ENCODE measurements at regions not wholly inside any gene's neighbourhood (a gene's known extent, or its start where the extent isn't known, plus 50 kb on each side); places are given as distances from the start of the nearest gene placed in this dataset.

GRCh38 chr22:48702573-48703264 is 1125.0 kb downstream of the BRD1 start (continued):
- TF ChIP-seq ARHGAP35 (CRISPR knock-in tag; IDR thresholded peaks at IDR 0.05; ENCODE audit: borderline replicate concordance) (peak; percentile 75; the same call in 1 of the 2 replicates), SRY (CRISPR knock-in tag; IDR thresholded peaks at IDR 0.05) (no peak; the same call in 1 of the 2 replicates), RNF219 (CRISPR knock-in tag; IDR thresholded peaks at IDR 0.05) (no peak), JUN (CRISPR knock-in tag; IDR thresholded peaks at IDR 0.05) (0 out of 2 replicates have a peak, but pooled peaks have one; percentile 68), CREM (IDR thresholded peaks at IDR 0.05) (peak; percentile 76), CREM (CRISPR knock-in tag; IDR thresholded peaks at IDR 0.05) (no peak), ZNF891 (CRISPR knock-in tag; IDR thresholded peaks at IDR 0.05) (peak; percentile 83; the same call in 1 of the 2 replicates), ZNF619 (CRISPR knock-in tag; IDR thresholded peaks at IDR 0.05) (peak; percentile 42; the same call in 1 of the 2 replicates), GABPA (IDR thresholded peaks at IDR 0.05; ENCODE audit: low read depth, low read length) (peak; percentile 23; the same call in 1 of the 2 replicates), GABPA (CRISPR knock-in tag; IDR thresholded peaks at IDR 0.05; ENCODE audit: low read depth) (peak; percentile 66), HNRNPLL (IDR thresholded peaks at IDR 0.05; ENCODE audit: low read depth, low read length, poor library complexity, severe bottlenecking) (peak; percentile 33), MAX (IDR thresholded peaks at IDR 0.05) (peak; percentile 81), MLLT10 (CRISPR knock-in tag; IDR thresholded peaks at IDR 0.05) (no peak), MEIS2 (CRISPR knock-in tag; IDR thresholded peaks at IDR 0.05) (peak; percentile 87)
- TF ChIP-seq, protein P1, sequence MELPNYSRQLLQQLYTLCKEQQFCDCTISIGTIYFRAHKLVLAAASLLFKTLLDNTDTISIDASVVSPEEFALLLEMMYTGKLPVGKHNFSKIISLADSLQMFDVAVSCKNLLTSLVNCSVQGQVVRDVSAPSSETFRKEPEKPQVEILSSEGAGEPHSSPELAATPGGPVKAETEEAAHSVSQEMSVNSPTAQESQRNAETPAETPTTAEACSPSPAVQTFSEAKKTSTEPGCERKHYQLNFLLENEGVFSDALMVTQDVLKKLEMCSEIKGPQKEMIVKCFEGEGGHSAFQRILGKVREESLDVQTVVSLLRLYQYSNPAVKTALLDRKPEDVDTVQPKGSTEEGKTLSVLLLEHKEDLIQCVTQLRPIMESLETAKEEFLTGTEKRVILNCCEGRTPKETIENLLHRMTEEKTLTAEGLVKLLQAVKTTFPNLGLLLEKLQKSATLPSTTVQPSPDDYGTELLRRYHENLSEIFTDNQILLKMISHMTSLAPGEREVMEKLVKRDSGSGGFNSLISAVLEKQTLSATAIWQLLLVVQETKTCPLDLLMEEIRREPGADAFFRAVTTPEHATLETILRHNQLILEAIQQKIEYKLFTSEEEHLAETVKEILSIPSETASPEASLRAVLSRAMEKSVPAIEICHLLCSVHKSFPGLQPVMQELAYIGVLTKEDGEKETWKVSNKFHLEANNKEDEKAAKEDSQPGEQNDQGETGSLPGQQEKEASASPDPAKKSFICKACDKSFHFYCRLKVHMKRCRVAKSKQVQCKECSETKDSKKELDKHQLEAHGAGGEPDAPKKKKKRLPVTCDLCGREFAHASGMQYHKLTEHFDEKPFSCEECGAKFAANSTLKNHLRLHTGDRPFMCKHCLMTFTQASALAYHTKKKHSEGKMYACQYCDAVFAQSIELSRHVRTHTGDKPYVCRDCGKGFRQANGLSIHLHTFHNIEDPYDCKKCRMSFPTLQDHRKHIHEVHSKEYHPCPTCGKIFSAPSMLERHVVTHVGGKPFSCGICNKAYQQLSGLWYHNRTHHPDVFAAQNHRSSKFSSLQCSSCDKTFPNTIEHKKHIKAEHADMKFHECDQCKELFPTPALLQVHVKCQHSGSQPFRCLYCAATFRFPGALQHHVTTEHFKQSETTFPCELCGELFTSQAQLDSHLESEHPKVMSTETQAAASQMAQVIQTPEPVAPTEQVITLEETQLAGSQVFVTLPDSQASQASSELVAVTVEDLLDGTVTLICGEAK (IDR thresholded peaks at IDR 0.05): no peak
- TF ChIP-seq, protein P1 (CRISPR knock-in tag; IDR thresholded peaks at IDR 0.05): peak; percentile 64; the same call in 1 of the 2 replicates
- TF ChIP-seq, protein P2, sequence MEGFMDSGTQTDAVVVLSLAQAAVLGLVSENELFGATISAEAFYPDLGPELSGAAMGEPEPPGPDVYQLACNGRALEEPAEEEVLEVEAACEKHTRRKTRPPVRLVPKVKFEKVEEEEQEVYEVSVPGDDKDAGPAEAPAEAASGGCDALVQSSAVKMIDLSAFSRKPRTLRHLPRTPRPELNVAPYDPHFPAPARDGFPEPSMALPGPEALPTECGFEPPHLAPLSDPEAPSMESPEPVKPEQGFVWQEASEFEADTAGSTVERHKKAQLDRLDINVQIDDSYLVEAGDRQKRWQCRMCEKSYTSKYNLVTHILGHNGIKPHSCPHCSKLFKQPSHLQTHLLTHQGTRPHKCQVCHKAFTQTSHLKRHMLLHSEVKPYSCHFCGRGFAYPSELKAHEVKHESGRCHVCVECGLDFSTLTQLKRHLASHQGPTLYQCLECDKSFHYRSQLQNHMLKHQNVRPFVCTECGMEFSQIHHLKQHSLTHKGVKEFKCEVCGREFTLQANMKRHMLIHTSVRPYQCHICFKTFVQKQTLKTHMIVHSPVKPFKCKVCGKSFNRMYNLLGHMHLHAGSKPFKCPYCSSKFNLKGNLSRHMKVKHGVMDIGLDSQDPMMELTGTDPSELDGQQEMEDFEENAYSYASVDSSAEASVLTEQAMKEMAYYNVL (CRISPR knock-in tag; IDR thresholded peaks at IDR 0.05; ENCODE audit: borderline replicate concordance): no peak; the same call in none of the 2 replicates

Data from HepG2 (cell line).